ENCODE measurements at regions not wholly inside any gene's neighbourhood (a gene's known extent, or its start where the extent isn't known, plus 50 kb on each side); places are given as distances from the start of the nearest gene placed in this dataset. TPM values are rescaled to one million over a fixed set of nuclear protein-coding genes. Genes with fewer than 3 reads are reported as not detected.

Small RNA genes lying in the stretch of these regions (small RNA-seq; reads per million reads assigned to genes)
- gene ELOCP9 (ENCODE audit: insufficient read depth, insufficient read length, low read depth, low replicate concordance) = not detected
